MCF 10A (cell line): ENCODE measurements at regions not wholly inside any gene's neighbourhood (a gene's known extent, or its start where the extent isn't known, plus 50 kb on each side); places are given as distances from the start of the nearest gene placed in this dataset.

ENCODE experiments used
- BruUV-seq: library from RNA; stranded (reverse); fragments of 400-500 nt; replicated peaks from 2 replicates; lab custom pipeline; 2021; lab: Mats Ljungman, UMichigan
- CTCF ChIA-PET: fragments of 300-600 bp; sonication (Branson Sonifier 250); formaldehyde crosslinking; extraction: SDS; loops from one replicate; lab custom pipeline; 2021; ENCODE audit warnings: antibody characterized with exemption, inconsistent platforms; lab: Yijun Ruan, JAX
- POLR2A ChIA-PET: fragments of 300-600, 350-650 bp; sonication (Branson Sonifier 250); formaldehyde crosslinking; extraction: SDS; loops from one replicate; lab custom pipeline; 2020; ENCODE audit warnings: antibody characterized with exemption, inconsistent platforms; lab: Yijun Ruan, JAX
- DNase-seq: peaks from one replicate; pipeline ENCODE4 v3.0.0-alpha.2; 2018; ENCODE audit not compliant: unreplicated experiment
- H3K27ac Mint-ChIP-seq: one replicate; pipeline ENCODE4 v1.8.0; 2022; ENCODE audit warnings: mild to moderate bottlenecking, low read depth, mixed read lengths; ENCODE audit not compliant: unreplicated experiment
- H3K27me3 Mint-ChIP-seq: one replicate; pipeline ENCODE4 v1.8.0; 2022; ENCODE audit warnings: mixed read lengths; ENCODE audit not compliant: insufficient read depth, unreplicated experiment
- H3K36me3 Mint-ChIP-seq: one replicate; pipeline ENCODE4 v1.8.0; 2022; ENCODE audit warnings: mild to moderate bottlenecking, moderate library complexity, mixed read lengths; ENCODE audit not compliant: insufficient read depth, unreplicated experiment
- H3K4me1 Mint-ChIP-seq: one replicate; pipeline ENCODE4 v1.8.0; 2022; ENCODE audit warnings: mixed read lengths; ENCODE audit not compliant: insufficient read depth, unreplicated experiment
- H3K4me3 Mint-ChIP-seq: one replicate; pipeline ENCODE4 v1.8.0; 2022; ENCODE audit warnings: mild to moderate bottlenecking, moderate library complexity, mixed read lengths; ENCODE audit not compliant: unreplicated experiment
- H3K9me3 Mint-ChIP-seq: one replicate; pipeline ENCODE4 v1.8.0; 2022; ENCODE audit warnings: mixed read lengths; ENCODE audit not compliant: unreplicated experiment
- CTCF ChIP-seq: fragments of 200-600 bp; IDR thresholded peaks from one replicate; pipeline ENCODE4 v1.8.0; 2022; ENCODE audit warnings: antibody characterized with exemption, mild to moderate bottlenecking; ENCODE audit not compliant: unreplicated experiment
- intact Hi-C: fragments of 100-400 bp; cut with micrococcal nuclease; formaldehyde crosslinking; loops from 2 replicates; pipeline ENCODE4 v1.14.1; 2022

- Mint-ChIP-seq H3K9me3 (no peaks in the 10 kb centered on the region), H3K27me3 (no peaks in the 10 kb centered on the region), H3K4me1 (peaks cover 17% of the 10 kb centered on the region), H3K27ac (no peak overlapping the region), H3K36me3 (no peaks in the 10 kb centered on the region), H3K4me3 (no peak overlapping the region)
- intact Hi-C loops: no loop called here
- POLR2A ChIA-PET: interaction anchor here (1.1 to 1.3 kb wide), 2 partner anchors 11 to 37 kb away, joined by 7 to 10 read pairs; no protein-coding TSS in a partner anchor
- no TSS peak for BruUV-seq
- CTCF ChIA-PET: interaction anchor here (0.6 to 1.3 kb wide), 4 partner anchors 11 to 1817 kb away, joined by 3 to 8 read pairs (median 4); no protein-coding TSS in a partner anchor
- no peak for TF ChIP-seq CTCF
- no peak for DNase-seq
These were observed 317.0 kb upstream of the JAG1 start for GRCh38 chr20:10990625-10991382.

- no peaks in the 10 kb centered on the region for H3K27me3 Mint-ChIP-seq
- ChIA-PET POLR2A (interaction anchor here (0.9 to 2.5 kb wide), 5 partner anchors 9 to 344 kb away, joined by 3 to 27 read pairs (median 5); partner anchors contain the start of gene JAG1), CTCF (interaction anchor here (0.5 to 0.9 kb wide), 2 partner anchors 112 to 213 kb away, joined by 3 read pairs; no protein-coding TSS in a partner anchor)
- no peaks in the 10 kb centered on the region for H3K9me3 Mint-ChIP-seq
- no peak overlapping the region for H3K27ac Mint-ChIP-seq
- H3K4me3 Mint-ChIP-seq: no peak overlapping the region
- H3K4me1 Mint-ChIP-seq: peaks cover 13% of the 10 kb centered on the region
- peak; percentile 69 for DNase-seq
- BruUV-seq: no TSS peak
- intact Hi-C loops: no loop called here
- TF ChIP-seq CTCF: no peak
- no peaks in the 10 kb centered on the region for H3K36me3 Mint-ChIP-seq
These were observed 318.9 kb upstream of the JAG1 start for GRCh38 chr20:10992731-10993130.

- H3K27ac Mint-ChIP-seq: no peak overlapping the region
- no peak for DNase-seq
- H3K36me3 Mint-ChIP-seq: no peaks in the 10 kb centered on the region
- CTCF ChIA-PET: interaction anchor here (0.6 to 0.8 kb wide), 2 partner anchors 41 to 527 kb away, joined by 3 read pairs; no protein-coding TSS in a partner anchor
- no peaks in the 10 kb centered on the region for H3K27me3 Mint-ChIP-seq
- no peak for TF ChIP-seq CTCF
- no peaks in the 10 kb centered on the region for H3K9me3 Mint-ChIP-seq
- POLR2A ChIA-PET: interaction anchor here (1.3 kb wide), 1 partner anchor 321 kb away, joined by 3 read pairs; the partner anchor contains the start of gene JAG1
- peaks cover 6% of the 10 kb centered on the region for H3K4me1 Mint-ChIP-seq
- BruUV-seq: no TSS peak
- intact Hi-C loops: no loop called here
- H3K4me3 Mint-ChIP-seq: no peak overlapping the region
These were observed 321.3 kb upstream of the JAG1 start for GRCh38 chr20:10994991-10995700.

DNA sequence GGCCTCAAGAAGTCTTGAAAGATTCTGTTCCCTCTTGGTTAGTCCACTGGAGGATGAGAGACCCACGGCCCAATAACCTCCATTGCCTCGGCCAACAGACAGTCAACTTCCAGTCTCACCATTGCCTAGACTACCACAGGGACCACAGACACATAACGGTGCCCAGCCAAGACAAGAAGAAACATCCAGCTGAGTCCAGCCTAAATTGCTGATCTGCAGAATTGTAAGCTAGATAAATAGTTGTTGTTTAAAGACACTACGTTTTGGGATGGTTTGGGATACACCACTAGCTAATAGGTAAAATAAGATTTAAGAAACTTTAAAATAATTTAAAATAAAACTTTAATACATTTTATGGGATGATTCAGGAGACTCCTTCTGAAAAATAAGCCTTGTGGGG, 324.7 kb upstream of the JAG1 start:
- no TSS peak for BruUV-seq

More for the DNA sequence above, 324.7 kb upstream of the JAG1 start:
- intact Hi-C loops: no loop called here
- Mint-ChIP-seq H3K4me3 (no peak overlapping the region), H3K27me3 (no peaks in the 10 kb centered on the region), H3K9me3 (no peaks in the 10 kb centered on the region), H3K4me1 (peaks cover 21% of the 10 kb centered on the region), H3K27ac (no peak overlapping the region), H3K36me3 (no peaks in the 10 kb centered on the region)
- ChIA-PET POLR2A (interaction anchor here (1.3 kb wide), 1 partner anchor 11 kb away, joined by 3 read pairs; no protein-coding TSS in a partner anchor), CTCF (no interaction called here)
- no peak for DNase-seq
- TF ChIP-seq CTCF: no peak
